ENCODE measurements at regions not wholly inside any gene's neighbourhood (a gene's known extent, or its start where the extent isn't known, plus 50 kb on each side); places are given as distances from the start of the nearest gene placed in this dataset.

DNA sequence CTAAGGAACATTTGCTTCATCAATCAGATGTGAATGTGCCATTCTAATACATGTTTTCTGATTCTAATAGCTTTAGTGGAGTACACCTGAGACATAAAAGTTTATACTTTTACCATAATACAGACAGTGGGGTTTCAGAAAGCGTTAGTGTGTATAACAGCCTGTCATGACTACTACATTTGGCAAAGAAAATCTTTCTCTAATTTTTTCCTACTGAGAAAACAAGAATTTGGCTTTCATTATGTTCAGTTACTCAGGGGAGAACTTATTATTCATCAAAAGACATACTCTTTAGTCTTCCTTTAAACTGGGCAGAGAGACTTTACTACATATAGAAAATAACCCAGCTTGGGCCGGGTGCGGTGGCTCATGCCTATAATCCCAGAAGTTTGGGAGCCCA, 104.9 kb downstream of the PCDH18 start:
- no peak for TF ChIP-seq CTCF (IDR thresholded peaks at IDR 0.05)
- no peak for TF ChIP-seq POLR2A (IDR thresholded peaks at IDR 0.05)
